Trophoblast cell (in vitro differentiated cells and primary cell): ENCODE measurements at regions not wholly inside any gene's neighbourhood (a gene's known extent, or its start where the extent isn't known, plus 50 kb on each side); places are given as distances from the start of the nearest gene placed in this dataset.

Source experiments
- DNase-seq, 2 donors: peaks; one replicate each; pipeline ENCODE4 v3.0.0-alpha.2; 2016
- H2AFZ ChIP-seq: 2 replicates; pipeline ENCODE4 v1.6.1; 2013; ENCODE audit warnings: low read length, moderate library complexity, mild to moderate bottlenecking; ENCODE audit not compliant: insufficient read depth, poor library complexity
- H2AK5ac ChIP-seq: 2 replicates; pipeline ENCODE4 v1.6.1; 2013; ENCODE audit warnings: mild to moderate bottlenecking, low read length
- H2BK120ac ChIP-seq: 2 replicates; pipeline ENCODE4 v1.6.1; 2013; ENCODE audit warnings: low read length, mild to moderate bottlenecking, moderate library complexity; ENCODE audit not compliant: insufficient read depth, poor library complexity
- H2BK12ac ChIP-seq: 2 replicates; pipeline ENCODE4 v1.6.1; 2013; ENCODE audit warnings: mild to moderate bottlenecking, low read length, moderate library complexity
- H2BK5ac ChIP-seq: 2 replicates; pipeline ENCODE4 v1.6.1; 2013; ENCODE audit warnings: low read length, low read depth, moderate library complexity, mild to moderate bottlenecking; ENCODE audit not compliant: poor library complexity
- H3K14ac ChIP-seq: 2 replicates; pipeline ENCODE4 v1.6.1; 2013; ENCODE audit warnings: mild to moderate bottlenecking, low read length
- H3K18ac ChIP-seq: 2 replicates; pipeline ENCODE4 v1.6.1; 2013; ENCODE audit warnings: mild to moderate bottlenecking, low read length
- H3K23ac ChIP-seq: 2 replicates; pipeline ENCODE4 v1.6.1; 2013; ENCODE audit warnings: low read length
- H3K27ac ChIP-seq: 2 replicates; pipeline ENCODE4 v1.5.1; 2013; ENCODE audit warnings: low read depth, mild to moderate bottlenecking, inconsistent platforms, low read length, moderate library complexity
- H3K27me3 ChIP-seq: 2 replicates; pipeline ENCODE4 v1.6.1; 2013; ENCODE audit warnings: inconsistent platforms, mild to moderate bottlenecking, low read length, moderate library complexity; ENCODE audit not compliant: insufficient read depth
- H3K36me3 ChIP-seq, 2 experiments: 1 replicate in 1 of 2; 2 replicates in 1 of 2; pipeline ENCODE4 v1.6.1; 2013; ENCODE audit warnings: low read length in 2 of 2, mild to moderate bottlenecking in 2 of 2, moderate library complexity in 1 of 2; ENCODE audit not compliant: insufficient read depth in 2 of 2, control insufficient read depth in 1 of 2
- H3K4ac ChIP-seq: 2 replicates; pipeline ENCODE4 v1.6.1; 2013; ENCODE audit warnings: low read depth, mild to moderate bottlenecking, low read length, moderate library complexity
- H3K4me1 ChIP-seq, 2 experiments: 1 replicate in 1 of 2; 2 replicates in 1 of 2; pipeline ENCODE4 v1.6.1; 2013; ENCODE audit warnings: low read length in 2 of 2, mild to moderate bottlenecking in 2 of 2, moderate library complexity in 1 of 2; ENCODE audit not compliant: insufficient read depth in 2 of 2, control insufficient read depth in 1 of 2
- H3K4me2 ChIP-seq: 2 replicates; pipeline ENCODE4 v1.6.1; 2013; ENCODE audit warnings: inconsistent platforms, mild to moderate bottlenecking, low read length, moderate library complexity
- H3K4me3 ChIP-seq: 2 replicates; pipeline ENCODE4 v1.5.1; 2013; ENCODE audit warnings: mild to moderate bottlenecking, low read depth, low read length, inconsistent platforms
- H3K79me1 ChIP-seq: one replicate; pipeline ENCODE4 v1.6.1; 2013; ENCODE audit warnings: low read length
- H3K79me2 ChIP-seq: 2 replicates; pipeline ENCODE4 v1.6.1; 2013; ENCODE audit warnings: low read length, mild to moderate bottlenecking; ENCODE audit not compliant: control insufficient read depth, insufficient read depth, poor library complexity
- H3K9ac ChIP-seq: 2 replicates; pipeline ENCODE4 v1.6.1; 2013; ENCODE audit warnings: mild to moderate bottlenecking, low read length
- H3K9me3 ChIP-seq: 2 replicates; pipeline ENCODE4 v1.6.1; 2013; ENCODE audit warnings: low read depth, mild to moderate bottlenecking, control low read depth, inconsistent platforms, low read length; ENCODE audit not compliant: insufficient read depth
- H4K12ac ChIP-seq: 2 replicates; pipeline ENCODE4 v1.6.1; 2013; ENCODE audit warnings: low read depth, mild to moderate bottlenecking, low read length, moderate library complexity
- H4K8ac ChIP-seq: 2 replicates; pipeline ENCODE4 v1.6.1; 2013; ENCODE audit warnings: low read depth, mild to moderate bottlenecking, low read length, moderate library complexity
- H4K91ac ChIP-seq: one replicate; pipeline ENCODE4 v1.6.1; 2013; ENCODE audit warnings: low read depth, mild to moderate bottlenecking, low read length, moderate library complexity
- WGBS: extraction: QIAGEN DNeasy Blood & Tissue Kit; methylation state at CpG from one replicate; pipeline ENCODE4 v1.1.7; 2013; ENCODE audit warnings: missing lambda C conversion rate; ENCODE audit not compliant: insufficient read length, insufficient coverage; ENCODE audit errors: extremely low coverage; 5-methylcytosine and 5-hydroxymethylcytosine counted together

DNA sequence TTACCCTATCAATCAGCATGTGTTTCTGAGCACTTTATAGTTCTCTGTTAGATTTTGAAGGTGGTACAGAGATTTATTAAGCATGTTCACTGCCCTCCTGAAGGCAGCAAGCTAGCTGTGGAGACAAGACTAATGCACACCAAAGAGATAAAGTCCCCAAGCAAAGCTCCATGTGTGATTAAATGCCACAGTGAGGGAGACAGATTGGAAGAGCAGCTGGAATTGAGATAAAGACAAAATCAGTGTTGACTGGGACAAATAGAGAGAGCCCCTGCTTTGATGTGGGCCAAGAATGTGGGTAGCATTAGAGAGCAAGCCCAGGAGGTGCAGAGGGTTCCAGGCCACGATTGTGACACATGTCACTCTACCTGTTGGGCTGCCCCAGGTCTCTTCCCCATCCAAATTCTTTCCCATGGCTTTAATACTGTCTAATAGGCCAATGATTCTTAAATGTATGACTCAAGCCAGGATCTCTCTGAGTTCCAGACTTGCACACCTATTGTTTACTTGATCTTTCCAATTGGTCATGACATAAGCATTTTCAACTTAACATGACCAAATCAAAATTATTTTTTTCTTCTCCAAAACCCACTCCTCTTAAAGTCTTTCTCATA, 60.1 kb upstream of the ZC3H12C start:
- DNase-seq, result no peak
- H3K79me2 ChIP-seq, result no peaks in the 10 kb centered on the region
- H3K9me3 ChIP-seq, result no peaks in the 10 kb centered on the region
- no peaks in the 10 kb centered on the region for H3K79me1 ChIP-seq
- H2BK120ac ChIP-seq, result no peak overlapping the region
- peaks cover 0 to 2% of the 10 kb centered on the region in 2 experiments for H3K4me1 ChIP-seq
- H3K9ac ChIP-seq, result no peak overlapping the region
- no peaks in the 10 kb centered on the region for H3K36me3 ChIP-seq
- no peak overlapping the region for H4K91ac ChIP-seq
- H3K4me3 ChIP-seq, result no peak overlapping the region
- H3K23ac ChIP-seq, result no peak overlapping the region
- WGBS, result no CpG with 5 or more reads among the region's 1 CpG
- H3K4ac ChIP-seq, result no peak overlapping the region
- no peak overlapping the region for H2BK5ac ChIP-seq
- H3K27ac ChIP-seq, result no peak overlapping the region
- no peak overlapping the region for H4K12ac ChIP-seq
- H2AFZ ChIP-seq, result no peak overlapping the region
- H2AK5ac ChIP-seq, result no peak overlapping the region
- H4K8ac ChIP-seq, result no peak overlapping the region
- H3K14ac ChIP-seq, result no peak overlapping the region
- no peaks in the 10 kb centered on the region for H3K27me3 ChIP-seq
- no peak overlapping the region for H3K18ac ChIP-seq
- no peak overlapping the region for H2BK12ac ChIP-seq
- no peak overlapping the region for H3K4me2 ChIP-seq

DNA sequence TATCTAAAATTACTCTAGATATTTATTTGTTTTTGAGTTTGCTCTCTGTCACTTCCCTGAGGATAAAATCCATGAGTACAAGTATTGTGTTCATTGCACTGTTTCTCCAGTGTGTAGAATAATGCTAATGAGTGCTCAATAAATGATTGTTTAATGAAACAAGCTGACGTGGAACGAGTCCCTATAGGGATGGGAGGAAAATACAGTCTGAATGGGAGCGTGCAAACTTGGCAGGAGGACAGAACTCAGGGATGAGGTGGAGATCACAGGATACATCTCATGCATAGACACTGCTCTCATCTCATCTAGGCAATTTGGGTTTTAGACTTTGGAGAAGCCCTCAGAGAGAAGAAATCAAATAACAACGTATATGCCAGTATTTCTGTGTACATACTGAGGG, 58.4 kb upstream of the ZC3H12C start:
- no peak overlapping the region for H2BK12ac ChIP-seq
- H3K4me1 ChIP-seq, result peaks cover 0 to 2% of the 10 kb centered on the region in 2 experiments
- no peaks in the 10 kb centered on the region for H3K9me3 ChIP-seq
- no peak overlapping the region for H2BK120ac ChIP-seq
- DNase-seq, result no peak
- H2AK5ac ChIP-seq, result no peak overlapping the region
- H3K79me1 ChIP-seq, result no peaks in the 10 kb centered on the region
- no CpG with 5 or more reads among the region's 4 CpGs for WGBS
- no peak overlapping the region for H3K4me2 ChIP-seq
- no peak overlapping the region for H3K27ac ChIP-seq
- H3K36me3 ChIP-seq, result no peaks in the 10 kb centered on the region
- no peak overlapping the region for H3K4me3 ChIP-seq
- H2BK5ac ChIP-seq, result no peak overlapping the region
- H4K91ac ChIP-seq, result no peak overlapping the region
- H2AFZ ChIP-seq, result no peak overlapping the region
- no peaks in the 10 kb centered on the region for H3K27me3 ChIP-seq
- no peaks in the 10 kb centered on the region for H3K79me2 ChIP-seq
- no peak overlapping the region for H3K18ac ChIP-seq
- no peak overlapping the region for H3K23ac ChIP-seq
- H3K9ac ChIP-seq, result no peak overlapping the region
- no peak overlapping the region for H4K8ac ChIP-seq
- no peak overlapping the region for H3K14ac ChIP-seq
- H4K12ac ChIP-seq, result no peak overlapping the region
- H3K4ac ChIP-seq, result no peak overlapping the region

DNA sequence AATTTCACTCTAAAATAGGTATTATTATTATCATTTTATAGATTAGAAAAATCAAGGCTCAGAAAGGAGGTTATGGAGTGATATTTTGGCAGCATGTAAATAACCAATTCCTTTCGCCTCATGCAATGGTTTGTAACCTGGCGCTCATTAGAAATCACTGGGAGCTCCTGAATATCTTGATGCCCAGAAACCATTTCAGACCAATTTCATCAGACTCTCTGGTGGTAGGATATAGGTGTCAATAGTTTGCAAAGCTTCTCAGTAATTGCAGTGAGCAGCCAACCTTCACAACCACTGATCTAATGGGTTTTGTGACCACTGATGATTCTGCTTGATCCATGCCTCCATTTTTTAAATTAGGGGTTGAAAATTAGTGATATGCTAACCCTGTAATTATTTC, 57.8 kb upstream of the ZC3H12C start:
- Histone ChIP-seq H3K79me2 (no peaks in the 10 kb centered on the region), H3K18ac (no peak overlapping the region), H2BK120ac (no peak overlapping the region), H4K12ac (no peak overlapping the region), H3K9ac (no peak overlapping the region), H3K27ac (no peak overlapping the region), H2AFZ (no peak overlapping the region), H3K4ac (no peak overlapping the region), H3K23ac (no peak overlapping the region), H3K79me1 (no peaks in the 10 kb centered on the region), H4K91ac (no peak overlapping the region), H3K36me3 (no peaks in the 10 kb centered on the region), H3K14ac (no peak overlapping the region), H2BK5ac (no peak overlapping the region), H2AK5ac (no peak overlapping the region), H2BK12ac (no peak overlapping the region), H3K27me3 (no peaks in the 10 kb centered on the region), H3K9me3 (no peaks in the 10 kb centered on the region), H4K8ac (no peak overlapping the region), H3K4me1 (peaks cover 0 to 2% of the 10 kb centered on the region in 2 experiments), H3K4me2 (no peak overlapping the region), H3K4me3 (no peak overlapping the region)
- no CpG with 5 or more reads among the region's 2 CpGs for WGBS
- DNase-seq, result no peak

DNA sequence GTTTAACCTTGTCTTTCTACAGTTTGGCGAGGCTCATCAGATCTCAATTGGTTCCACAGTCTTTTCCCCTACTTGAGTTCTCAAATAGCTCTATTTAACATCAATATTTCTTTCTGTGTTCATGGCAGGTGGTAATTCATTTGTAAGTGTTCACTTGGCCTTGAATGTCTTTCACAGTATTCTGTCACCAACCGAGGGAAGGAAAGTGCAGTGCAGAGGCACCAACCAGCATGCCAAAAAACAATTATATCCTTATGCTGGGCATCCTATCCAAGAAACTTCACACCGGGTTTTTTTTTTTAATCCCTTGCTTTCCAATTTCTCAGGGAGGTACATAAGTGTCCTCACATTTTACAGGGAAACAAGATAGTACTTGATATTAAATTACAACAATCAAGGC, 55.0 kb upstream of the ZC3H12C start:
- DNase-seq, result no peak
- no peak overlapping the region for H3K27ac ChIP-seq
- H3K79me2 ChIP-seq, result no peaks in the 10 kb centered on the region
- no peak overlapping the region for H3K4ac ChIP-seq
- no peak overlapping the region for H2AK5ac ChIP-seq
- H3K4me3 ChIP-seq, result no peak overlapping the region
- H3K36me3 ChIP-seq, result no peaks in the 10 kb centered on the region
- no peaks in the 10 kb centered on the region for H3K27me3 ChIP-seq
- no peak overlapping the region for H2AFZ ChIP-seq
- H3K9me3 ChIP-seq, result no peaks in the 10 kb centered on the region
- no peak overlapping the region for H3K23ac ChIP-seq
- no peak overlapping the region for H4K8ac ChIP-seq
- H3K4me1 ChIP-seq, result no peaks in the 10 kb centered on the region
- H3K18ac ChIP-seq, result no peak overlapping the region
- H4K12ac ChIP-seq, result no peak overlapping the region
- no peak overlapping the region for H2BK12ac ChIP-seq
- H3K14ac ChIP-seq, result no peak overlapping the region
- no peak overlapping the region for H3K4me2 ChIP-seq
- no CpG with 5 or more reads among the region's 3 CpGs for WGBS
- no peaks in the 10 kb centered on the region for H3K79me1 ChIP-seq
- H2BK5ac ChIP-seq, result no peak overlapping the region
- no peak overlapping the region for H3K9ac ChIP-seq
- no peak overlapping the region for H2BK120ac ChIP-seq
- no peak overlapping the region for H4K91ac ChIP-seq
